Tibial nerve (tissue), 4 donors: ENCODE measurements at regions not wholly inside any gene's neighbourhood (a gene's known extent, or its start where the extent isn't known, plus 50 kb on each side); places are given as distances from the start of the nearest gene placed in this dataset.

Source experiments
- CTCF ChIP-seq, 5 experiments: fragments of 200-600 bp in 3 of 5; fragments of 450-650 bp in 2 of 5; sonication (generic) in 3 of 5; IDR thresholded peaks; one replicate each; pipeline ENCODE4 v1.5.1; 2016 to 2019; ENCODE audit warnings: antibody characterized with exemption in 5 of 5, mild to moderate bottlenecking in 3 of 5, moderate library complexity in 2 of 5
- EP300 ChIP-seq, 2 donors: sonication (generic); formaldehyde crosslinking; IDR thresholded peaks; one replicate each; pipeline ENCODE4 v1.6.1; 2017; ENCODE audit warnings: antibody characterized with exemption in 2 of 2, mild to moderate bottlenecking in 1 of 2
- POLR2A ChIP-seq, 2 donors: fragments of 450-650 bp; IDR thresholded peaks; one replicate each; pipeline ENCODE4 v1.6.1; 2017; ENCODE audit warnings: antibody characterized with exemption in 2 of 2, mild to moderate bottlenecking in 2 of 2, moderate library complexity in 2 of 2

GRCh38 chr1:163609858-163610257 lies 288.1 kb downstream of the NUF2 start:
- TF ChIP-seq CTCF (IDR thresholded peaks at IDR 0.05) (no peak), POLR2A (IDR thresholded peaks at IDR 0.05) (no peak), EP300 (IDR thresholded peaks at IDR 0.05) (no peak)
